ENCODE measurements at regions not wholly inside any gene's neighbourhood (a gene's known extent, or its start where the extent isn't known, plus 50 kb on each side); places are given as distances from the start of the nearest gene placed in this dataset.

DNA sequence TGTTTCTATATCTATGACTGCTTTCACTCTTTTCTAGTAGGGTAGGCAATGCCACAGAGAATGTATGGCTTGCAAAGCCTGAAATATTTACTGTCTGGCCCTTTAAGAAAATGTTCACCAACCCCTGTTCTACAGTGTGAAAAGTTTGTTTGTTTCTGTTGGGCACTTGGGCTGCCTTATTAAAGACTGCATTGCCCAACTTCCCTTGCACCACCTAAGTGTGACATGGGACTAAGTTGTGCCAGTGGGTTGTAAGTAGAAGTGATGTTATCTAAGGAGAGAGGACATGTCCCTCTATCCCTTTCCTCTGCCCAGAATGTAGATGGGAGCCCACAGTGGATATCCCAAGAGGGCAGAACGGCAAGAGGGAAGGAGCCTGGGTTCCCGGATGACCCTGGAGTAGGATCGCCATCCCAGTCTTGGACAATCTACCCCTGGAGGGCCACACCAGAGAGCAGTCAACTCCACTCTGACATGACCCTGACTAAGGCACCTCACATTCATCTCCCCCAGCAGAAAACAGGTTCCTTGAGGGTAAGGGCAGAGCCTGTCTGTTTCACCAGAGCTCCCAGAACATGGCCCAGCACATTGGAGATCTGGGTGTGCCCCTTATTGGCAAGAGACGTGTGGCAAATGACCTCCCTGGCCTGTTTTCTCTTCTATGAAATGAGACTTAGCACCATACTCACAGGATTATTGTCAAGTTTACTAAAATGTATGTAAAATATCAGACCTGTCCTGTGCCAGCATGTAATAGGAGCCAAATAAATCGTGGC is 138.8 kb downstream of the SMAD6 start:
- peaks cover 29% of the 10 kb centered on the region for H3K4me1 ChIP-seq (ENCODE audit: control insufficient read depth, insufficient read depth, low read length)
- peaks cover under 1% of the 10 kb centered on the region; the same call in 1 of the 2 replicates for H3K36me3 ChIP-seq (ENCODE audit: control insufficient read depth, insufficient read depth, low read length)
- ATAC-seq (ENCODE audit: low read depth) (no peak), DNase-seq (no peak)
- no peak overlapping the region for H2AFZ ChIP-seq (replicated peaks; ENCODE audit: low read length, poor library complexity)
- peak overlapping the region; percentile 85 for H3K18ac ChIP-seq (ENCODE audit: low read depth, low read length)
- BruUV-seq (replicated peaks): no TSS peak
- H3K27ac ChIP-seq (ENCODE audit: insufficient read depth, low read length): peak overlapping the region; percentile 48
- TF ChIP-seq MAZ (IDR thresholded peaks at IDR 0.05; ENCODE audit: borderline replicate concordance, low read depth, low read length): no peak
- no peak for TF ChIP-seq RFX5 (IDR thresholded peaks at IDR 0.05; ENCODE audit: low read depth, low read length)
- no peak for TF ChIP-seq BHLHE40 (IDR thresholded peaks at IDR 0.05; ENCODE audit: low read depth, low read length)
- TF ChIP-seq MXI1 (IDR thresholded peaks at IDR 0.05; ENCODE audit: borderline replicate concordance, low read depth, low read length): no peak
- TF ChIP-seq FOS (IDR thresholded peaks at IDR 0.05; ENCODE audit: low read depth, low read length): no peak
- TF ChIP-seq CEBPB (IDR thresholded peaks at IDR 0.05; ENCODE audit: low read depth, low read length): no peak
- TF ChIP-seq, protein P1, sequence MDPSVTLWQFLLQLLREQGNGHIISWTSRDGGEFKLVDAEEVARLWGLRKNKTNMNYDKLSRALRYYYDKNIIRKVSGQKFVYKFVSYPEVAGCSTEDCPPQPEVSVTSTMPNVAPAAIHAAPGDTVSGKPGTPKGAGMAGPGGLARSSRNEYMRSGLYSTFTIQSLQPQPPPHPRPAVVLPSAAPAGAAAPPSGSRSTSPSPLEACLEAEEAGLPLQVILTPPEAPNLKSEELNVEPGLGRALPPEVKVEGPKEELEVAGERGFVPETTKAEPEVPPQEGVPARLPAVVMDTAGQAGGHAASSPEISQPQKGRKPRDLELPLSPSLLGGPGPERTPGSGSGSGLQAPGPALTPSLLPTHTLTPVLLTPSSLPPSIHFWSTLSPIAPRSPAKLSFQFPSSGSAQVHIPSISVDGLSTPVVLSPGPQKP (IDR thresholded peaks at IDR 0.05; ENCODE audit: borderline replicate concordance, low read depth, low read length): no peak
- no peak for TF ChIP-seq CHD1 (IDR thresholded peaks at IDR 0.05; ENCODE audit: low read depth, low read length)
- no CpG with 5 or more reads among the region's 5 CpGs for WGBS, 2 experiments (ENCODE audit: extremely low coverage in 2 of 2, insufficient read length in 1 of 2)
- no peak overlapping the region for H2AK9ac ChIP-seq (replicated peaks; ENCODE audit: low read depth, low read length, poor library complexity)
- H3K4ac ChIP-seq (ENCODE audit: low read depth, low read length): peak overlapping the region; percentile 86
- H3K27me3 ChIP-seq (ENCODE audit: control insufficient read depth, insufficient read depth, low read length): no peaks in the 10 kb centered on the region
- peak overlapping the region; percentile 43 to 90; a peak in 2 of 4 replicates for H4K8ac ChIP-seq (ENCODE audit: low read depth in 2 of 2, low read length in 2 of 2)
- H3K79me1 ChIP-seq (ENCODE audit: low read depth in 1 of 2, low read length in 2 of 2): peaks cover 20 to 42% of the 10 kb centered on the region in 2 experiments
- peaks cover under 1% of the 10 kb centered on the region for H3K9me3 ChIP-seq (ENCODE audit: control insufficient read depth, insufficient read depth, low read length)
- H3K9me1 ChIP-seq (ENCODE audit: insufficient read depth, low read length): peaks cover 24% of the 10 kb centered on the region
- ChIA-PET CTCF (no interaction called here), POLR2A (ENCODE audit: unreplicated experiment) (no interaction called here)
- H3K23ac ChIP-seq (ENCODE audit: low read depth, low read length): peak overlapping the region; percentile 43
- H2BK120ac ChIP-seq (ENCODE audit: low read depth, low read length): peak overlapping the region; percentile 64
- H4K20me1 ChIP-seq (ENCODE audit: insufficient read depth, low read length): no peaks in the 10 kb centered on the region; the same call in 1 of the 2 replicates
- H3K14ac ChIP-seq (replicated peaks; ENCODE audit: low read depth, low read length): peak overlapping the region; percentile 61; the same call in 1 of the 2 replicates
- peak overlapping the region; percentile 98 for H2AK5ac ChIP-seq (ENCODE audit: low read depth, low read length)
- peak overlapping the region; percentile 88 for H4K91ac ChIP-seq (ENCODE audit: insufficient read depth, low read depth, low read length)
- H3K56ac ChIP-seq (ENCODE audit: extremely low read depth, insufficient read depth, low read length): no peak overlapping the region
- H3K9ac ChIP-seq (ENCODE audit: low read depth, low read length): no peak overlapping the region; the same call in 1 of the 2 replicates
- dilution Hi-C loops (cut with HindIII; ENCODE audit: low sequenced_read_pairs, unreplicated experiment): no loop called here
- peak overlapping the region; percentile 80 for H4K5ac ChIP-seq (ENCODE audit: low read depth, low read length)
- H2BK15ac ChIP-seq (ENCODE audit: low read depth, low read length): peak overlapping the region; percentile 74; the same call in 2 of the 3 replicates
- no peak overlapping the region for H3K4me2 ChIP-seq (ENCODE audit: low read depth, low read length)
- H2BK20ac ChIP-seq (ENCODE audit: low read depth, low read length): peak overlapping the region; percentile 86
- intact Hi-C loops (cut with micrococcal nuclease): loop anchor here (5.0 kb wide), 1 partner anchor 39 kb away; no protein-coding TSS in a partner anchor
- peak overlapping the region; percentile 18 for H2BK5ac ChIP-seq (ENCODE audit: low read depth, low read length, poor library complexity, severe bottlenecking)
- H3K4me3 ChIP-seq (ENCODE audit: insufficient read depth, low read depth, low read length): no peak overlapping the region
- in situ Hi-C loops (cut with MboI; ENCODE audit: low sequenced_read_pairs): loop anchor here (25.0 kb wide), 1 partner anchor 129 kb away; the partner anchor contains the start of gene SMAD6
